SK-N-SH (cell line): ENCODE measurements at regions not wholly inside any gene's neighbourhood (a gene's known extent, or its start where the extent isn't known, plus 50 kb on each side); places are given as distances from the start of the nearest gene placed in this dataset.

Experiments
- EP300 ChIP-seq, 2 experiments: IDR thresholded peaks; 2 replicates each; pipeline versions ENCODE4 v1.4.0 to v1.6.1; 2012; ENCODE audit warnings: borderline replicate concordance in 1 of 2, low read depth in 1 of 2, low read length in 1 of 2
- GABPA ChIP-seq: IDR thresholded peaks from 2 replicates; pipeline ENCODE4 v1.4.0; 2012; ENCODE audit warnings: low read depth, mild to moderate bottlenecking
- MXI1 ChIP-seq: IDR thresholded peaks from 2 replicates; pipeline ENCODE4 v1.6.1; 2012; ENCODE audit warnings: mild to moderate bottlenecking, low read depth, low read length, improper control_type of control experiment
- RAD21 ChIP-seq: IDR thresholded peaks from 2 replicates; pipeline ENCODE4 v1.6.1; 2012; ENCODE audit warnings: mild to moderate bottlenecking, low read length
- TCF12 ChIP-seq: IDR thresholded peaks from 2 replicates; pipeline ENCODE4 v1.4.0; 2012
- TF ChIP-seq, protein P1 (sequence below): fragments of 200-600 bp; sonication (generic); IDR thresholded peaks from 2 replicates; pipeline ENCODE4 v1.6.1; 2017; ENCODE audit warnings: antibody characterized with exemption, mild to moderate bottlenecking, moderate library complexity
- TF ChIP-seq, protein P2 (sequence below): fragments of 150-350 bp; IDR thresholded peaks from 2 replicates; pipeline ENCODE4 v1.6.1; 2016; ENCODE audit warnings: mild to moderate bottlenecking, low read depth, low read length
- TF ChIP-seq, protein P3 (sequence below): IDR thresholded peaks from 2 replicates; pipeline ENCODE4 v1.4.0; 2012; ENCODE audit warnings: low read depth

DNA sequence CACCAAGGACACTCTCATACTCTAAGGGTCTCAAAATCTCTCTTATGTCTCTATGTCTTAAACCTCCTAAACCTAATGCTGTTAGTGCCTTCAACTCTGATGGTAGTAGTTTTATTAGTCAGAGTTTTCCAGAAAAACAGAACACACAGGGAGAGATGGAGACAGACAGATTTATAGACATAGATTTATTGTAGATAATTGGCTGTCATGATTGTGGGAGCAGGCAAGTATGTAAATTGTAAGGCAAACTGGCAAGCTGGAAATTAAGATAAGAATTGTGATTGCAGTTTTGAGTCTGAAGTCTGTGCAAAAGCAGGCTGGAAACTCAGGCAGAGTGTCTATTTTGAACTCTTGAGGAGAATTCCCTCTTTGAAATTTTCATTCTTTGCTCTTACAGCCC, 96.3 kb upstream of the ROBO1 start:
- TF ChIP-seq MXI1 (no peak), GABPA (no peak), EP300 (IDR thresholded peaks at IDR 0.05; ENCODE audit: borderline replicate concordance in 1 of 2, low read depth in 1 of 2, low read length in 1 of 2) (peak in 1 of 2 experiments; percentile 43; a peak in 1 of 4 replicates), TCF12 (no peak), RAD21 (no peak)
- TF ChIP-seq, protein P1, sequence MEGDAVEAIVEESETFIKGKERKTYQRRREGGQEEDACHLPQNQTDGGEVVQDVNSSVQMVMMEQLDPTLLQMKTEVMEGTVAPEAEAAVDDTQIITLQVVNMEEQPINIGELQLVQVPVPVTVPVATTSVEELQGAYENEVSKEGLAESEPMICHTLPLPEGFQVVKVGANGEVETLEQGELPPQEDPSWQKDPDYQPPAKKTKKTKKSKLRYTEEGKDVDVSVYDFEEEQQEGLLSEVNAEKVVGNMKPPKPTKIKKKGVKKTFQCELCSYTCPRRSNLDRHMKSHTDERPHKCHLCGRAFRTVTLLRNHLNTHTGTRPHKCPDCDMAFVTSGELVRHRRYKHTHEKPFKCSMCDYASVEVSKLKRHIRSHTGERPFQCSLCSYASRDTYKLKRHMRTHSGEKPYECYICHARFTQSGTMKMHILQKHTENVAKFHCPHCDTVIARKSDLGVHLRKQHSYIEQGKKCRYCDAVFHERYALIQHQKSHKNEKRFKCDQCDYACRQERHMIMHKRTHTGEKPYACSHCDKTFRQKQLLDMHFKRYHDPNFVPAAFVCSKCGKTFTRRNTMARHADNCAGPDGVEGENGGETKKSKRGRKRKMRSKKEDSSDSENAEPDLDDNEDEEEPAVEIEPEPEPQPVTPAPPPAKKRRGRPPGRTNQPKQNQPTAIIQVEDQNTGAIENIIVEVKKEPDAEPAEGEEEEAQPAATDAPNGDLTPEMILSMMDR: no peak
- TF ChIP-seq, protein P2, sequence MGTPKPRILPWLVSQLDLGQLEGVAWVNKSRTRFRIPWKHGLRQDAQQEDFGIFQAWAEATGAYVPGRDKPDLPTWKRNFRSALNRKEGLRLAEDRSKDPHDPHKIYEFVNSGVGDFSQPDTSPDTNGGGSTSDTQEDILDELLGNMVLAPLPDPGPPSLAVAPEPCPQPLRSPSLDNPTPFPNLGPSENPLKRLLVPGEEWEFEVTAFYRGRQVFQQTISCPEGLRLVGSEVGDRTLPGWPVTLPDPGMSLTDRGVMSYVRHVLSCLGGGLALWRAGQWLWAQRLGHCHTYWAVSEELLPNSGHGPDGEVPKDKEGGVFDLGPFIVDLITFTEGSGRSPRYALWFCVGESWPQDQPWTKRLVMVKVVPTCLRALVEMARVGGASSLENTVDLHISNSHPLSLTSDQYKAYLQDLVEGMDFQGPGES: no peak
- TF ChIP-seq, protein P3, sequence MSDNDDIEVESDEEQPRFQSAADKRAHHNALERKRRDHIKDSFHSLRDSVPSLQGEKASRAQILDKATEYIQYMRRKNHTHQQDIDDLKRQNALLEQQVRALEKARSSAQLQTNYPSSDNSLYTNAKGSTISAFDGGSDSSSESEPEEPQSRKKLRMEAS: no peak
